ENCODE measurements at regions not wholly inside any gene's neighbourhood (a gene's known extent, or its start where the extent isn't known, plus 50 kb on each side); places are given as distances from the start of the nearest gene placed in this dataset.

DNA sequence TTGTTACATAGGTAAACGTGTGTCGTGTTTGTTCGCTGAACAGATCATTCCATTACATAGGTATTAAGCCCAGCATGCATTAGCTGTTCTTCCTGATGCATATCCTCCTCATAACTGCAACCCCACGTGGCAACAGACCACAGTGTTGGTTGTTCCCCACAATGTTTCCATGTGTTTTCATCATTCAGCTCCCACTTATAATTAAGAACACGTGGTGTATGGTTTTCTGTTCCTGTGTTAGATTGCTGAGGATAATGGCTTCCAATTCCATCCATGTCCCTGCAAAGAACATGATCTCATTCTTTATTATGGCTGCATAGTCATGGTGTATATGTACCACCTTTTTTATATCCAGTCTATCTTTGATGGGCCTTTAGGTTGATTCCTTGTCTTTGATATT is 1071.1 kb downstream of the SLC16A7 start:
- Histone ChIP-seq H3F3A (ENCODE audit: insufficient read depth, low read length, poor library complexity, severe bottlenecking) (no peaks in the 10 kb centered on the region), H3K27ac (ENCODE audit: low read length) (no peak overlapping the region), H3K9ac (ENCODE audit: low read length) (no peak overlapping the region), H3K4me3 (ENCODE audit: low read length) (no peak overlapping the region), H3K27me3 (ENCODE audit: insufficient read depth, low read depth, low read length) (no peaks in the 10 kb centered on the region), H3K9me3 (ENCODE audit: low read length) (no peaks in the 10 kb centered on the region), H3K36me3 (ENCODE audit: insufficient read depth, low read length) (no peaks in the 10 kb centered on the region), H3K9me2 (ENCODE audit: insufficient read depth, low read length) (no peaks in the 10 kb centered on the region), H3K79me2 (replicated peaks; ENCODE audit: insufficient read depth, low read length) (no peaks in the 10 kb centered on the region), H2AFZ (ENCODE audit: low read depth, low read length) (no peak overlapping the region), H3K4me2 (ENCODE audit: low read length) (no peak overlapping the region), H4K20me1 (ENCODE audit: insufficient read depth) (no peaks in the 10 kb centered on the region)
- TF ChIP-seq MXI1 (conservative IDR thresholded peaks at IDR 0.05; ENCODE audit: poor library complexity, severe bottlenecking) (no peak), TAF1 (IDR thresholded peaks at IDR 0.05; ENCODE audit: low read depth) (no peak), POLR2AphosphoS5 (IDR thresholded peaks at IDR 0.05) (no peak), EP300 (conservative IDR thresholded peaks at IDR 0.05; ENCODE audit: poor library complexity, severe bottlenecking) (no peak), REST (IDR thresholded peaks at IDR 0.05; ENCODE audit: borderline replicate concordance) (no peak)
- TF ChIP-seq, protein P1, sequence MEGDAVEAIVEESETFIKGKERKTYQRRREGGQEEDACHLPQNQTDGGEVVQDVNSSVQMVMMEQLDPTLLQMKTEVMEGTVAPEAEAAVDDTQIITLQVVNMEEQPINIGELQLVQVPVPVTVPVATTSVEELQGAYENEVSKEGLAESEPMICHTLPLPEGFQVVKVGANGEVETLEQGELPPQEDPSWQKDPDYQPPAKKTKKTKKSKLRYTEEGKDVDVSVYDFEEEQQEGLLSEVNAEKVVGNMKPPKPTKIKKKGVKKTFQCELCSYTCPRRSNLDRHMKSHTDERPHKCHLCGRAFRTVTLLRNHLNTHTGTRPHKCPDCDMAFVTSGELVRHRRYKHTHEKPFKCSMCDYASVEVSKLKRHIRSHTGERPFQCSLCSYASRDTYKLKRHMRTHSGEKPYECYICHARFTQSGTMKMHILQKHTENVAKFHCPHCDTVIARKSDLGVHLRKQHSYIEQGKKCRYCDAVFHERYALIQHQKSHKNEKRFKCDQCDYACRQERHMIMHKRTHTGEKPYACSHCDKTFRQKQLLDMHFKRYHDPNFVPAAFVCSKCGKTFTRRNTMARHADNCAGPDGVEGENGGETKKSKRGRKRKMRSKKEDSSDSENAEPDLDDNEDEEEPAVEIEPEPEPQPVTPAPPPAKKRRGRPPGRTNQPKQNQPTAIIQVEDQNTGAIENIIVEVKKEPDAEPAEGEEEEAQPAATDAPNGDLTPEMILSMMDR (IDR thresholded peaks at IDR 0.05; ENCODE audit: poor library complexity, severe bottlenecking), result no peak

GRCh38 chr12:60672949-60673348 is 1077.1 kb downstream of the SLC16A7 start:
- H3K27ac ChIP-seq (ENCODE audit: low read length), result no peak overlapping the region

More at GRCh38 chr12:60672949-60673348, 1077.1 kb downstream of the SLC16A7 start:
- Histone ChIP-seq H3K9ac (ENCODE audit: low read length) (no peak overlapping the region), H4K20me1 (ENCODE audit: insufficient read depth) (no peaks in the 10 kb centered on the region), H3K27me3 (ENCODE audit: insufficient read depth, low read depth, low read length) (no peaks in the 10 kb centered on the region), H3F3A (ENCODE audit: insufficient read depth, low read length, poor library complexity, severe bottlenecking) (no peaks in the 10 kb centered on the region), H3K9me3 (ENCODE audit: low read length) (no peaks in the 10 kb centered on the region), H2AFZ (ENCODE audit: low read depth, low read length) (no peak overlapping the region), H3K4me2 (ENCODE audit: low read length) (no peak overlapping the region), H3K79me2 (replicated peaks; ENCODE audit: insufficient read depth, low read length) (no peaks in the 10 kb centered on the region), H3K36me3 (ENCODE audit: insufficient read depth, low read length) (no peaks in the 10 kb centered on the region), H3K4me3 (ENCODE audit: low read length) (no peak overlapping the region), H3K9me2 (ENCODE audit: insufficient read depth, low read length) (no peaks in the 10 kb centered on the region)
- TF ChIP-seq SMC3 (conservative IDR thresholded peaks at IDR 0.05; ENCODE audit: poor library complexity) (no peak), MXI1 (conservative IDR thresholded peaks at IDR 0.05; ENCODE audit: poor library complexity, severe bottlenecking) (no peak), TAF1 (IDR thresholded peaks at IDR 0.05; ENCODE audit: low read depth) (no peak), RAD21 (conservative IDR thresholded peaks at IDR 0.05) (no peak), EZH2 (IDR thresholded peaks at IDR 0.05; ENCODE audit: borderline replicate concordance, insufficient read depth, low read length, poor library complexity, severe bottlenecking) (no peak), POLR2AphosphoS5 (IDR thresholded peaks at IDR 0.05) (no peak), REST (IDR thresholded peaks at IDR 0.05; ENCODE audit: borderline replicate concordance) (no peak), EP300 (conservative IDR thresholded peaks at IDR 0.05; ENCODE audit: poor library complexity, severe bottlenecking) (no peak)
- TF ChIP-seq, protein P1 (IDR thresholded peaks at IDR 0.05; ENCODE audit: poor library complexity, severe bottlenecking), result no peak

Measured in neural cell (in vitro differentiated cells).